Lung (tissue), 11 donors: ENCODE measurements at regions not wholly inside any gene's neighbourhood (a gene's known extent, or its start where the extent isn't known, plus 50 kb on each side); places are given as distances from the start of the nearest gene placed in this dataset.

ENCODE experiments used
- ATAC-seq: fragments of 200-7000 bp; cut with Tn5 transposase; one replicate; pipeline ENCODE4 v1.9.1; 2020; ENCODE audit warnings: moderate number of reproducible peaks; ENCODE audit not compliant: insufficient read depth, low FRiP score
- DNase-seq, 3 donors: peaks; one replicate each; pipeline ENCODE4 v3.0.0-alpha.2; 2013 to 2017
- H3K27ac ChIP-seq, 2 donors: one replicate each; pipeline ENCODE4 v1.5.1; 2013; ENCODE audit warnings: mild to moderate bottlenecking in 2 of 2, moderate library complexity in 2 of 2, control low read depth in 1 of 2, inconsistent platforms in 1 of 2, low read depth in 1 of 2, low read length in 1 of 2
- H3K27me3 ChIP-seq, 3 donors: one replicate each; pipeline ENCODE4 v1.5.1; 2013; ENCODE audit warnings: low read length in 2 of 3; ENCODE audit not compliant: control insufficient read depth in 3 of 3, insufficient read depth in 3 of 3
- H3K36me3 ChIP-seq, 4 donors: one replicate each; pipeline ENCODE4 v1.5.1; 2013; ENCODE audit warnings: low read length in 4 of 4, mild to moderate bottlenecking in 1 of 4, moderate library complexity in 1 of 4; ENCODE audit not compliant: control insufficient read depth in 4 of 4, insufficient read depth in 4 of 4
- H3K4me1 ChIP-seq, 5 donors: one replicate each; pipeline ENCODE4 v1.5.1; 2013; ENCODE audit warnings: low read length in 5 of 5, mild to moderate bottlenecking in 2 of 5, moderate library complexity in 1 of 5; ENCODE audit not compliant: control insufficient read depth in 5 of 5, insufficient read depth in 5 of 5
- H3K4me3 ChIP-seq: one replicate; pipeline ENCODE4 v1.5.1; 2013; ENCODE audit warnings: mild to moderate bottlenecking, control low read depth, moderate library complexity
- H3K9ac ChIP-seq, 2 donors: one replicate each; pipeline ENCODE4 v1.5.1; 2013; ENCODE audit warnings: low read length in 2 of 2, control low read depth in 1 of 2; ENCODE audit not compliant: insufficient read depth in 1 of 2
- H3K9me3 ChIP-seq, 4 donors: one replicate each; pipeline ENCODE4 v1.5.1; 2013; ENCODE audit warnings: low read length in 3 of 4, mild to moderate bottlenecking in 1 of 4, moderate library complexity in 1 of 4; ENCODE audit not compliant: control insufficient read depth in 4 of 4, insufficient read depth in 3 of 4
- CTCF ChIP-seq: IDR thresholded peaks from 2 replicates; pipeline ENCODE4 v1.5.1; 2012; ENCODE audit warnings: mild to moderate bottlenecking; ENCODE audit errors: control extremely low read depth, extremely low read depth
- WGBS, 2 donors: extraction: QIAGEN DNeasy Blood & Tissue Kit; methylation state at CpG; one replicate each; pipeline ENCODE4 v1.1.7; 2013; 5-methylcytosine and 5-hydroxymethylcytosine counted together
- donor health status: control.
- donor health status: control.
- donor health status: Bipolar disorder and iron deficiency.
- donor health status: healthy.
- donor health status: DM: yes; HTN: yes; CAD: no.

GRCh38 chr22:35195226-35195625 lies 62.1 kb upstream of the HMGXB4 start:
- H3K27ac ChIP-seq, result no peak overlapping the region
- no peak overlapping the region for H3K9ac ChIP-seq
- DNase-seq (no peak), ATAC-seq (no peak)
- H3K4me1 ChIP-seq, result no peaks in the 10 kb centered on the region
- peaks cover 0 to 6% (median 0%) of the 10 kb centered on the region in 4 donors for H3K9me3 ChIP-seq
- peaks cover 0 to 7% (median 0%) of the 10 kb centered on the region in 3 donors for H3K27me3 ChIP-seq
- H3K36me3 ChIP-seq, result no peaks in the 10 kb centered on the region
- no peak overlapping the region for H3K4me3 ChIP-seq
- WGBS, 2 donors, result 81 to 82% methylated on average over 15 of the region's 15 CpGs
- no peak for TF ChIP-seq CTCF

GRCh38 chr22:35195821-35196220 lies 61.5 kb upstream of the HMGXB4 start:
- no peak for ATAC-seq
- Histone ChIP-seq H3K27me3 (peaks cover 0 to 7% (median 0%) of the 10 kb centered on the region in 3 donors), H3K4me3 (no peak overlapping the region), H3K4me1 (no peaks in the 10 kb centered on the region), H3K36me3 (no peaks in the 10 kb centered on the region), H3K27ac (no peak overlapping the region), H3K9ac (no peak overlapping the region), H3K9me3 (peaks cover 0 to 6% (median 0%) of the 10 kb centered on the region in 4 donors)
- DNase-seq, result no peak
- no peak for TF ChIP-seq CTCF
- 85 to 87% methylated on average over 4 of the region's 4 CpGs for WGBS, 2 donors

- Histone ChIP-seq H3K27me3 (peaks cover 0 to 7% (median 0%) of the 10 kb centered on the region in 3 donors), H3K9ac (no peak overlapping the region), H3K4me1 (no peaks in the 10 kb centered on the region), H3K9me3 (peaks cover 0 to 4% (median 0%) of the 10 kb centered on the region in 4 donors), H3K27ac (no peak overlapping the region), H3K36me3 (no peaks in the 10 kb centered on the region), H3K4me3 (no peak overlapping the region)
- 76 to 85% methylated on average over 4 of the region's 4 CpGs for WGBS, 2 donors
- DNase-seq (no peak), ATAC-seq (no peak)
- TF ChIP-seq CTCF, result no peak
These were observed 60.2 kb upstream of the HMGXB4 start for GRCh38 chr22:35197071-35197470.

- DNase-seq (no peak), ATAC-seq (no peak)
- no peak overlapping the region for H3K4me3 ChIP-seq
- H3K27ac ChIP-seq, result no peak overlapping the region
- no peaks in the 10 kb centered on the region for H3K9me3 ChIP-seq
- TF ChIP-seq CTCF, result no peak
- H3K4me1 ChIP-seq, result no peaks in the 10 kb centered on the region
- WGBS, 2 donors, result 48 to 53% methylated on average over 3 of the region's 3 CpGs
- H3K9ac ChIP-seq, result no peak overlapping the region
- H3K36me3 ChIP-seq, result no peaks in the 10 kb centered on the region
- H3K27me3 ChIP-seq, result peaks cover 0 to 10% (median 3%) of the 10 kb centered on the region in 3 donors
These were observed 59.4 kb upstream of the HMGXB4 start for GRCh38 chr22:35197886-35198285.
